Inflammatory macrophage treated with lipopolysaccharide for 1 hour (primary cell): ENCODE measurements at regions not wholly inside any gene's neighbourhood (a gene's known extent, or its start where the extent isn't known, plus 50 kb on each side); places are given as distances from the start of the nearest gene placed in this dataset.

Experiments
- DNase-seq, 2 donors: peaks; one replicate each; pipeline ENCODE4 v3.0.0-alpha.2; 2020 to 2022

DNA sequence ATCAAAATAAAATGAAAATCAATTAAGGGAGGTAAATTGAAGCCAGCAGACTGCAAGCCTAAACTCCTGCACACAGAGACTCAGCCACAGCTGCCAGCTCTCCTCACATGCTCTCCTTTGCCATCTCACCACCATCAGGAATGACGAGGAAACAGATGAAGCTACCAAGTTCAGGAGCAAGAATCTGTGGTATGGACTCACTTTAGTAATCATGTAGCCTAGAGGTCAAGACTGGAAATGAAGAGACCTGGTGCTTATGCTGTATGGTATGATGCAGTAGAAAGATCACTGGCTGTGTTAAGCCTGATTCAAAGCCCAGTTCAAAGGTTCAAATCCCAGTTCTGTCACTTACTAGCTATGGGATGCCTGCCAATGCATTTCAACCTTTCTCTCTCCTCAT, 78.9 kb upstream of the CAMK1G start:
- no peak for DNase-seq

DNA sequence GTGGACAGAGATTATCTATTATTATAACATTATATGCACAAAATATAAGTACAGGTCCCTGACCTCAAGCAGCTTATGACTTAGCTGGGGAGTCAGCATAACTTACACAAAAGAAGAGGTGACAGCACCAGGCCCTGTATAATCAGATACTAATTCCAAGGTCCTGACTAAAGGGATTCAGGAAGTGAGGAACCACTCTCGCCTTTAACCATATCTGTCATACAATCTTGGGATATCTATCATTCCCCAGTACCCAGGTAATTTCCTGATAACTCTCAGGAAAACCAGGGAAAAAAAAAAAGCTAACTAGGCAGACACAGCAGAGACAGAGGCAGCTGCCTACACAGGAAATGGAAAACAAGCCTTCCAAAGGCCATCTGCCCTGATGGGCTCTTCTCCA, 78.5 kb upstream of the CAMK1G start:
- no peak for DNase-seq

DNA sequence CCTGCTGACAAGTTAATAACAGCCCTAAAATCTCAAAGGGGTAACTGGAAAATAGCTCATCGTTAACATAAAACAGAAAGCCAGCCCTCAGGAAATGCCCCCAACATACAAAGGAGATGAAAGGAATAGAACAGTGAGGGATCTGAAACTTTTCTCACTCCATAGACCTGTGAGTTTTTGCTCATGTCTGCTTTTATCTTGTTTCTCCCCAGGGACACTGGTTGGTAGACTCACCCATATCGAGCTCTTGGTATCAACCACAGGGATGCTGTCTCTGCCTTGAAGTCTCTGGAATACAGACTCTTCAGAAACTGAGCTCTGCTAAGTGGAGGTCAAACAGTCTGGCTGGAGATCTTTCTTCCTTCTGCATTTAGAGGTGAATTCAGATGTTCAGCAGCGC, 77.4 kb upstream of the CAMK1G start:
- DNase-seq, result no peak

DNA sequence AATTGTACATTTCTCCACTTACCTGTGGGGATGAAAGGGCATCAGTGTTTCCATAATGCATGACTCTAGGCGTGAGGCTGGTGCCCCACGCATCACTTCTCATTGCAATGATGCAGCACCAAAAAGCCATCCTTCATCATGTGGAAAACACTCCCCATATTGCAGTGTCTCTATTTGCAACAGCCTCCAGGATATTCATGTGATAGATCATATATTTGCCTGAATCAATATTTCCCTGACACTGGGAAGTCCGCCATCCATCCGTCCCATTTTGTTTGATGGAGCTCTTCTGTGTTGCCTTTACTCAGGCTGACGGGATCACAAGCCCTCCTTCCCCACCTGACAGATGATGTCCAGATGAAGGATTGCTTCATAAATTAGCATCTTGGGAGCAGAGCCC, 74.5 kb upstream of the CAMK1G start:
- no peak for DNase-seq

DNA sequence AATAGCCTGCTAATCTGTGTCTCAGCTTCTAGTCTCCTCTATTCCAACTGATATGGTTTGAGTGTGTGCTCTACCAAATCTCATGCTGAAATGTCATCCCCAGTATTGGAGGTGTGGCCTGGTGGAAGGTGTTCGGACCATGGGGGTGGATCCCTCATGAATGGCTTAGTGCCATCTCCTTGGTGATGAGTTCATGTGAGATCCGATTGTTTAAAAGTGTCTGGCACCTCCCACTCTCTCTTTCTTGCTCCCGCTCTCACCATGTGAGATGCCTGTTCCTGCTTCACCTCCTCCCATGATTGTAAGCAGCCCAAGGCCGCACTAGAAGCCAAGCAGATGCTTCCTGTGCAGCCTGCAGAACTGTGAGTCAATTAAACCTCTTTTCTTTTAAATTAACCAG, 73.5 kb upstream of the CAMK1G start:
- no peak for DNase-seq

DNA sequence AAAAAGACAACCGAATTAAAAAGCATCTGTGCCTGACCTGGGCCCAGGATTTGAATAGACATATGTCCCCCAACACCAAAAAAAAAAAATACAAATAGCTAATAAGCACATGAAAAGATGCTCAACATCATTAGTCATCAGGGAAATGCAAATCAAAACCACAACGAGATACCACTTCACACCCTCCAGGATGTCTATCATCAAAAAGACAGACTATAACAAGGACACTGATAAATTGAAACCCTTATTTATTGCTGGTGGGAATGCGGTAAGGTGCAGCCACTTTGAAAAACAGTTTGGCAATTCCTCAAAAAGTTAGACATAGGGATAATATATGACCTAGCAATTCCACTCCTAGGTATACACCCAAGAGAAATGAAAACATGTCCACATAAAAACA, 72.3 kb upstream of the CAMK1G start:
- DNase-seq, result no peak

DNA sequence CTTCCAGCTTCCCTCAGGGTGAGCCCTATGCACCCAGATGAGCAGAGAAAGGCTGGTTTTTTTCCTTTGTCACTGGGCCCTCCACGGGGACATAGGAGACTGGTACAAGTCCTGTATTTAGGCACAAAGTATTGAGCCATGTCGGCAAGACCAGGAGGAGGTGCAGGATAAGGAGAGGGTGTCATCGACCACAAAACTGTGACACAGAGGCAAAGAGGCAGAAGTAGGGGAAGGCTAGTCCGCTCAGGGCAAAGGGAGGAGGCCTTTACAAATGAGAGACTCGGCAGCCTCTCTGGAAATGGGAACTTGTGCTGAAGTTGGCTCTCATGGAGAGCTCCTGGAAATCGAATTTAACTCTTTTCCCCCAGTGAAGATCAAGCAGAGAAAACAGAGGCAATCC, 70.7 kb upstream of the CAMK1G start:
- DNase-seq, result no peak

DNA sequence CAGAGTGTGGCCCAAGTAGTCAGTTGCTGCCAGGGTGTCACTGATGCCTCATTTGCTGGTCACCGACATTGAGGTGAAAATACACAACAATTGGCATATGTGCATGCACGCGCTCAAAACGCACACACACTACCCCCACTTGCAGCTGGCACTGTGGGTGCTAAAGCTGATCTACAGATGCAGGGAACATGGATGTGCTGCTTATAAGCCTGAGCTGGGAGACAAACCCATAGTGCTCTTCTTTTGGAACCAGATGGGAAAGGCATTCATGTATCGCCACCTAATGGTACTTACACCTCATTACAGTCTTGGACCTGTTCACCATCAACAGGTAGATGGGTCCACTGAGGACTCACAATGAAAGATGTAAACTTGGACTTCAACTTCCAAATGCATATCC, 70.3 kb upstream of the CAMK1G start:
- peak in 1 of 2 donors; percentile 42 for DNase-seq

DNA sequence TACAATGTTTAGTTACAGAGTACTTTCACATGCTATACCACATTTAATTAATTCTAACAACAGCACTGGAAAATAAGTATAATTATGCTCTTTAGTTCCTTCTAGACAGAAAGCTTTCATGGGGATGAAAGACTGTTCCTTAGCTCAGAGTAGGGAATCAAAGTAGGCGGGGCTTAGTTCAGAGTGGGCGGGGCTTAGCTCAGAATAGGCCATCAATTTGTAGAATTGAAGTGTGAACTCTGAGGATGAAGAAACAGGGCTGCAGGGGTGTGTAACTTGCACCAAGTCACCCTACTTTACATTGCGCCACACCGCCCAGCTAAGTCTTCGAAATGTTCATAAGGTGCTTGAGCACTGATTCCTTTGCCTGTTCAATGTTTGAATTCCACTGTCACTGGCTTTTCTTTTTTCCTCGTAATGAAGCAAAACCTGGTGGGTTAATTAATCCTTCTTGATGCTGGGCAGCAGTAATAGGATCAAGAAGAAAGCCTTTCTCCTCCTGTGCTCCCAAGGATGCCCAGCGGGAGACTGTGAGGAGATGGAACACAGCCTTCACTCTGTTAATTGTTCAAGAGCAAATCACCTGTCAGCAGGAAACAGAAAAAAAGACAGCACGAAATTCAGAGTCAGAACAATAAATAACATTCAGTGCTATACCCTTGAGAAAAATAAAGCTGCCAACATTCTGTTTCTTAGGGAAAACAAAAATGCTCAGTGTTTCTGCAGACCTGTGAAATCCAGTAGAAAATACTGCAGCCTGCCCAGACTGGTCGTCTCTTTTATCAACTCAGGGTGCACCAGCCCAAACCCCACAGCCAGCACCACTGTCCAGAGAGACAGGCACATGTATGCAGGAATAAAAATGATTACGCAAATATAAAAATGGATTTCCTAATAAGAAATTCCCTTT, 66.5 kb upstream of the CAMK1G start:
- no peak for DNase-seq

DNA sequence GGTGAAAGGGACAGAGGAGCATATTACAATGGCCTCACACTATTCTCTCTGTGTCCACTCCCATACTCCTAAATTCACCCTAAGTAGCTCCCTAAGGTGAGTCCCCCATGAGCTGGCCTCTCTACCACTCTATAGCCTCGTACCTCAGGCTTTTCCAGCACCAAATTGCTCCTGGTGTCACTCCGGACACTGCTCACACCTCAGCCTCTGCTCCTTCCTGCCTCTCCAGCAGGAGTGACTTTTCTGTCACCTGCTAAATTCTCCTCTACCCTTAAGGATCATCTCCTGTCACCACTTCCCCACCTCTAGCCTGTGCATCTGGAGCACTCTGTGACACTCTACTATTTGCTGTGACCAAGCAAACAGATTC, 65.8 kb upstream of the CAMK1G start:
- no peak for DNase-seq

DNA sequence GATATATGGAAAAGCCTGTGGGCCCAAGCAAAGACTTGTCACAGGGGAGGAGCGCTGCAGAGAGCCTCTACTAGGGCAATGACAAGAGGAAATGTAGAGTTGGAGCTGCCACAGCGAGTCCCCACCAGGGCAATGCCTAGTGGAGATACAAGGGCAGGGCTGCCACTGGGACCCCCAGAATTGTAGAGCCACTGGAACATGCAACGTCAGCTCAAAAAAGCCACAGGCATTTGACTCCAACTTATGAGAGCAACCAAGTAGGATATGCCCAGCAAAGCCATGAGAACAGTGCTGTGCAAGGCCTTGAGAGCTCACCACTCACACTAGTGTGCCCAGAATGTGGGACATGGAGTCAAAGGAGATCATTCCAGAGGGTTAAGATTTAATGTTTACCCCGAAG, 63.7 kb upstream of the CAMK1G start:
- no peak for DNase-seq

DNA sequence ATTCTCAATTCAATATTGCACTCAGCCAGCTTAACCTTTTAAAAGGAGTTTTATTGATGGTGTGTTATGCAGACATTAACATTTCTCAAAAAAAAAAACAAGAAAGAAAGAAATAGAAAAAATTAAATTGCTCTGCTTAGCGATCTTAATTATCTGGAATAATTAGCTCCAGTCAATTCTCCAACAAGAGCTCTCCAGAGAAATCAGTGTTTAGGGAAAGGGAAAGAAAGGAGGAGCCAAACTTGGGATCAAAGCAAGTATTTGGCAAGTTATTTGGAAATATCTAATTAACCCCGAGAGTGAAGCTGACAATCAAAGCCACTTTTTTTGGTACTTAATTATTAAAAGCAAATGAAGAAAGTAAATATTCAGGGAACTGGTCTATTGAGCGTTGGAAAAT, 60.7 kb upstream of the CAMK1G start:
- no peak for DNase-seq

DNA sequence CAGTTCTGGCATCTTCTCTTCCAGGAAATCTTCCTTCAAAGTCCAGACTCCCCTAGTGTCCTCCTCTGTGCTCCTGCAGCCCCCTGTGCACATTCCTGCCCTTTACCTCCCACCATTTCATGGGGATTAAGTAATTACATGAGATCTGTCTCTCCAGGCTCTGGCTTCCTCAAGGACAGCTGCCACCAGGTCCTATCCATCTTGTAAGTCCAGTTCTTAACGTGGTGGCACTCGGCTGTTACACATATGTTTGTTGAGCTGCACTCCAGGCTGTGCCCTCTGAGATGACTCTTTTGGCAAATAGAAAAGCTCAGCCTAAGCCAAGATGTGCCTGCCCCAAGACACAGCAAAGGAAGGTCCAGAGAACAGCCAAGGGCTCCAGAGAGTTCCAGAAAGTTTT, 57.4 kb upstream of the CAMK1G start:
- DNase-seq, result no peak

DNA sequence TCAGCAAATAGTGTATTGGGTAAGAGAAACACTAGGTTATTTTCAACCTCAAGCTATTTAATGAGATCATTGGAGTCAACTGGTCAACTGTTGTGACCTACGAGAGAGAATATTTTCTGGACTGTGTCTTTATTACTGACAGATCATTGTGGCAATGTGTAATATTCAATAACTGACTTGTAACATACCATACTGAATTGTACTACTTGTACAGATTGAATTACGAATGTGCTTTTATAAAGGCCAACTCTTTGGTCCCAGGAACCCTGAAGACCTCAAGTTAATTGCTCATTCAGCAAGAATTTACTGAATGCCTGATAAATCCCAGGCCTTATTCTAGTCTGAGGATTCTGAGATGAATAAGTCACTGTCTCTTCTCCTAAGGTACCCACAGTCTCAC, 56.1 kb upstream of the CAMK1G start:
- no peak for DNase-seq

DNA sequence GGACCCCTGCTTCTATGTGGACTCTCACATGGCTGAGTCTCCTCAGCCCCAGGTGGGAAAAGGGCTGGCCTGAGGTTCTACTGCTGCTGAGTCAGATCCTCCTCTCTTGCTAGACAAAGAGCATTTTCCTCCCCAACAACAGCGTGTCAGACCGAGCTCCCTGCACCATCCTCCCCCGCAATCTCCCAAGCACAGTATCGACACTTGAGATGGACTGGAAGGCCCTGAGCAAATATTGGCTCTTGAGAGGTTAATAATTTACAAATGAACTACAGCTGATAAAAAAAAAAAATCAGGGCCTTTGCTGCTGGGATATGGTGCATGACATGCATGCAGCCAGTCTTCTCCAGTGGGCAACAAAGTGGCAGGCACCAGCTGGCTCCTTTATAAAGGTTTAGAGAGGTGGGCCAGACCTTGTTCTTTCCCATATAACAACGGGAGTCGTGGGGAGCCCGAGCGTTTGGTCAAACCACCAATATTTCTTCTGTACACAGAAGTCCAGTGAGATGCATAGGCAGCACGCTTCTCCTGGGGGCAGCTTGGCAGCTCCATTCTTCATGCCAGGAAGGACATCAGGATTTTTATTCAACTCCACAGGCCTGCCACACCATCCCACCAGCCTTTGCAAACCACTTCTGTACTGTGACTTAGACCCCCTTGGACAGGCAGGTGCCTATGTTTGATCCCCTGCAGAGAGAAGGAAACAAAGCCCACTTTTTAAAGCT, 55.4 kb upstream of the CAMK1G start:
- no peak for DNase-seq

DNA sequence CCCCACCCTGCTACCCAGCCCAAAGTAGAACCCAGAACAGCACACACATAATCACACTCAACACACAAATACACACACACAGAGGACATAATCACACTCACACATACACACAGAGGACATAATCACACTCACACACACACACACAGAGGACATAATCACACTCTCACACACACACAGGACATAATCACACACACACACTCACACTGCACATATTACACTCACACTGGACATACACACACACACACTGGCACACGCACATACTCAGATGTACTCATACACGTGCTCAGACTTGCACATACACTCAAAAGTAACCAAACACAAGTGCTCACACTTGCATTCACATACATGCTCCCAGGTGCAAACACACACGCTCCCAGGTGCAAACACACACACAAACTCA, 54.3 kb upstream of the CAMK1G start:
- no peak for DNase-seq

DNA sequence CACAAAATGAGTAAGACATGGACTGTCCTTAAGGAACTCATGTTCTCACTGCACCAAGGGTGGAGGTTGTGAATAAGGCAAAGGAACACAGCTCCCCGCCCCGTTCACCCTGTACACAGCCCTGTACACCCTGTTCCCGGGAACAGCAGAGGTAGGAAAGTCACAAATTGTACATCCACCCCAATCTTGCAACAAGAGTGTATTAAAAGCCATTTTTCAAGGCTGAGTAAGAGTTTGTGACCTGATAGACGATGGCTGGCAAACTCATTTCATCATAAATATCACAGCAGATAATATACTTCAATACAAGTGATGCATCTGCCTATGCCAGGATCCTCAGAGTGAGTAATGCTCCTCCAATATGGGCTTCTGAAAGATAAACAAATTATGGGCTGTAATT, 52.5 kb upstream of the CAMK1G start:
- DNase-seq, result no peak

DNA sequence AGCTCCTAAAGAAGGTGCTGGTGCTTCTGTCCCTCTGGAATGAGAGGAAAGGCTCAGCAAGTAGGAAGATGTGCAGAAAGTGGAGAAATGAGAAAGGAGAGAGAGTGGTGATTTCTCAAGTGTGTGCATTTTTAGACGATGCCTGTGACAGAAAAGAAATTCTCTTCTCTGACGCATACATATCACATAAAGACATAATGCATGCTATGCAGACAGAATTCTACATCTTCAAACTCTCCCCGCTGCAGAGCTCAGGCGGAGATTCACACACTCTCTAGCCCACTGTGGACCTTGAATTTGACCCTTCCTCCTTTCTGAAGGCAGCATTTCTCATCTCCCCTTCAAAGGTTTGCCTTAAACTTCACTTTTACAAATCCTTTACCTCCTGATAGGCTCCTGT, 52.0 kb upstream of the CAMK1G start:
- DNase-seq, result no peak
